BLaER1 (cell line): ENCODE measurements at regions not wholly inside any gene's neighbourhood (a gene's known extent, or its start where the extent isn't known, plus 50 kb on each side); places are given as distances from the start of the nearest gene placed in this dataset.
"Not testable (repeated sequence)": the region's sequence is repeated elsewhere in the genome, so short reads cannot be mapped to it uniquely, and the experiment has no call there.

ENCODE experiments used
- H3K27ac ChIP-seq: shearing (Covaris generic); formaldehyde crosslinking; 2 replicates; pipeline ENCODE4 v1.8.1; 2022
- H3K27me3 ChIP-seq: shearing (Covaris generic); formaldehyde crosslinking; 2 replicates; pipeline ENCODE4 v1.8.1; 2022
- H3K36me3 ChIP-seq: shearing (Covaris generic); formaldehyde crosslinking; 2 replicates; pipeline ENCODE4 v1.8.1; 2022
- H3K4me1 ChIP-seq: shearing (Covaris generic); formaldehyde crosslinking; 2 replicates; pipeline ENCODE4 v1.8.1; 2022
- H3K4me2 ChIP-seq: shearing (Covaris generic); formaldehyde crosslinking; 2 replicates; pipeline ENCODE4 v1.8.1; 2022
- H3K4me3 ChIP-seq: shearing (Covaris generic); formaldehyde crosslinking; 2 replicates; pipeline ENCODE4 v1.8.1; 2022
- H3K9ac ChIP-seq: shearing (Covaris generic); formaldehyde crosslinking; 2 replicates; pipeline ENCODE4 v1.8.1; 2022
- H3K9me3 ChIP-seq: shearing (Covaris generic); formaldehyde crosslinking; 2 replicates; pipeline ENCODE4 v1.8.1; 2022
- H4K20me1 ChIP-seq: shearing (Covaris generic); formaldehyde crosslinking; 2 replicates; pipeline ENCODE4 v1.8.1; 2022
- Cebpa-rat ChIP-seq: shearing (Covaris generic); IDR thresholded peaks from 2 replicates; pipeline ENCODE4 v1.8.1; 2022

DNA sequence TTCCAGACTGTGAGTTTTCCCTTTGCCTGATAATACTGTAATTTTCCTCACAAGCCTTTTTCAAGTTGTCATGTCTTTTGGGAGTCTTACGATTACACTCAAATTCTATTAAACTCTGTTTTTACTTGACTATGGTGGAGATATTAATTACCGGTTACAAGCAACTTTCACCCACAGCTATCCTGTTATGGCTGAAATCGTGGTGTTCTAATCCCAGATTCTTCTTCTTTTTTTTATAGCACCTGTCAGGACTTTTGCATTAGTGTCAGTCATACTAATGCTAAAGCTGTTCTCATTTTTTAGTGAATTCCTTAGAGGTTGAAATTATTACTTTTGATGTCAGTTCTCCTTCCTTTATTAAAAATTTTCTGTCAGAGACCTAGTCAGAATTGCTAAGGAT is 187.8 kb upstream of the CSNK1A1L start:
- Histone ChIP-seq H4K20me1 (no peaks in the 10 kb centered on the region), H3K27me3 (no peaks in the 10 kb centered on the region), H3K4me1 (no peaks in the 10 kb centered on the region), H3K9me3 (no peaks in the 10 kb centered on the region), H3K36me3 (no peaks in the 10 kb centered on the region), H3K4me3 (no peak overlapping the region), H3K4me2 (no peak overlapping the region), H3K9ac (no peak overlapping the region), H3K27ac (no peak overlapping the region)
- TF ChIP-seq Cebpa-rat: no peak

DNA sequence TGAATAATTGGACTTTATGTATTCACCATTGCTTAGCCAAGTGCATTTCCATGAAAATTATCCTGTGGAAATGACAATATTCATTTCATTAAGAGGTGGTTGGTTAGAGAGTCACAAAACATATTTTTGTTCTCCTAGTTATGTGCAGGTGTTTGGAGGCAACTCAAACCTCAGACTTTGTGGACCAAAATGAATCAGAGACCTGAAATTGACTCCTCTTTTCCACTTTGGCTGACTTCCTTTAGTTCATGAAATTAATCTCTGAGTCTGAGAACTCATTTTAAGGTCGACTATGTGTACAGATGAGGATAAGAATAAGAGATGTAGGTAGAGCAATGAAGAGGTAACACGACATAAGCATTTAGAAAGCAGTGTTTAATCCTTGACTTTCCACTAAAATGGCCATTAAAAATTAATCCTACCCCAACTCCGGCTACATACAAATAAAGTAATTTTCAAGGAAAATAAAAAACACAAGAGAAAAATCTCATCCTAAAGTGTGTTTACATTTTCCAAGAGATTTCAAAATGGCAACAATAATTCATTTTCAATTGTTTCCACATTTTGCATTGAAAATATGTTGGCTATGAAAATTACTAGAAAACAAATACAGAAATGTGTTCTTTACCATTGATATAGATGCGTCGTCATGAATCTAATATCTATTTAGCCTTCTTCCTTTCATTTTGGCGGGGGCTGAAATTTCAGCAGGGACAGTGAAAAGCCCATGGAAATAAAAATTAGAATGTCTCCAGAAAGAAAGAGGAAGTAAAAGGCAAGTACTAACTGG is 185.4 kb upstream of the CSNK1A1L start:
- H3K27ac ChIP-seq: no peak overlapping the region
- H3K9me3 ChIP-seq: no peaks in the 10 kb centered on the region

DNA sequence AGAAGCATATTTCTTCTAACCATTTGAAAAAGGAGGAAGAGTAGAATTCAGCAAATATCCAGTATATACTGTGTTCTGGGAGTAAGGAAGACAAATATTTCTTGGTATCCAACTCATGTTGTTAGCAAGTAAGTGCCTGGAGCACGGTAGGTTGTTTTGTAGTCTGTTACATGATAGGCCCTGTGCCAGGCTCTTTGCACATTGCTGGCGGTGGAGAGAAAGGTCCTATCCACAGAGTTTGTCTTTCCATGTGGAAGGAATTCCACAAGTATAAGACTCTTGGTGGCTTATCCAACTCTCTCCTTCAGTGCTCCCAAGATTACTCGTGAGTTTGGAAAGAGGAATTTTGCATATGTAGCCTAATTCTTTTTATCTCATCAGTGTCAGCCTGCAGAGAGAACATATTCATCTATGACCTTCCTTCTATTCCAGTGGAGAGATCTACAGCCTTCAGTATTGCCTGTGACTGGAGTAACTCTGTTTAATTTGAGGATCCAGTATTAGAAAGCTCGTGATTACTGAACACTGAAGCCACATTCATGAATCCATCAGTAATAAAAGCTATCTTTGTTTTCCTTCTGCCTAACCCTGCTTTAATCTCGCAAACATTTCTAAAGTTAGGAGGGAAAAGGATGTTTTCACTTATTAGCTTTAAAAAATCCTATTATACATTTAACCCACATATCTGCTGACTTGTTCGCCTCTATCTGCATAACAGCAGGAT is 183.9 kb upstream of the CSNK1A1L start:
- Histone ChIP-seq H3K27me3 (no peaks in the 10 kb centered on the region), H3K36me3 (no peaks in the 10 kb centered on the region), H3K4me1 (no peaks in the 10 kb centered on the region), H3K27ac (no peak overlapping the region), H4K20me1 (no peaks in the 10 kb centered on the region), H3K4me3 (no peak overlapping the region), H3K9me3 (no peaks in the 10 kb centered on the region), H3K4me2 (no peak overlapping the region), H3K9ac (no peak overlapping the region)
- no peak for TF ChIP-seq Cebpa-rat

More for the DNA sequence above, 185.4 kb upstream of the CSNK1A1L start:
- Histone ChIP-seq H3K27me3 (no peaks in the 10 kb centered on the region), H3K36me3 (no peaks in the 10 kb centered on the region), H4K20me1 (no peaks in the 10 kb centered on the region), H3K9ac (no peak overlapping the region), H3K4me1 (no peaks in the 10 kb centered on the region), H3K4me3 (no peak overlapping the region), H3K4me2 (no peak overlapping the region)
- TF ChIP-seq Cebpa-rat: no peak

DNA sequence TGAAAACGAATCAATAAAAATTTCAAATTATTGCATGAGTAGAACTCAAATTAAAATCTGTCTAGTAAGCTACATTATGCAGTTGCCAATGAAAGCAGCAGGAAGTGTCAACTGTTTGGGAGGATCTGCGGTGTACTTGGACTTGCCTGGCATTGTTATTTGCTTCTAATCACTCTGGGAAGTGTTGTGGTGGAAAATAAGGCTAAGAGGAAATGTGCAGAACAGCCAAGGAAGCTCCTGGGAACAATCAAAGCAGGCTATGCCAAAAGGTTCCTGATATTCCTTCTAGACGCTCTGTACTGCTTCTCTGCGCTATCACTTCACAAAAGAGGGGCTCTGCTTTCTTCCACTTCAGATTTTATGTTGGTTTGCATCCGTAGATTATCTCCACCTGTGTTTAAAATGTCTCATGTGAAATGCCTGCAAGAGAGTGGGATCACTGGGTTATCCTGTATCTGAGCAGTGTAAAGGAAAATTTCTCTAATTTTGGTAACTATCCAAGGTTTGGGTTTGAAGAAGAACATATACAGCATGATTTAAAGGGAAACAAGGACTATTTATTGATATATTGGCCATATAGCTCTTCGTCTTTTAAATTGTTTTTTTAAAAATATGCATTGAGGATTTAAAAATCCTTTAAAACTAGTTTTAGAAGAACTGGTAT is 182.7 kb upstream of the CSNK1A1L start:
- Histone ChIP-seq H3K4me1 (no peaks in the 10 kb centered on the region), H3K36me3 (no peaks in the 10 kb centered on the region), H3K27ac (no peak overlapping the region), H3K9me3 (no peaks in the 10 kb centered on the region), H3K4me3 (no peak overlapping the region), H3K27me3 (no peaks in the 10 kb centered on the region), H4K20me1 (no peaks in the 10 kb centered on the region), H3K4me2 (no peak overlapping the region), H3K9ac (no peak overlapping the region)
- no peak for TF ChIP-seq Cebpa-rat

DNA sequence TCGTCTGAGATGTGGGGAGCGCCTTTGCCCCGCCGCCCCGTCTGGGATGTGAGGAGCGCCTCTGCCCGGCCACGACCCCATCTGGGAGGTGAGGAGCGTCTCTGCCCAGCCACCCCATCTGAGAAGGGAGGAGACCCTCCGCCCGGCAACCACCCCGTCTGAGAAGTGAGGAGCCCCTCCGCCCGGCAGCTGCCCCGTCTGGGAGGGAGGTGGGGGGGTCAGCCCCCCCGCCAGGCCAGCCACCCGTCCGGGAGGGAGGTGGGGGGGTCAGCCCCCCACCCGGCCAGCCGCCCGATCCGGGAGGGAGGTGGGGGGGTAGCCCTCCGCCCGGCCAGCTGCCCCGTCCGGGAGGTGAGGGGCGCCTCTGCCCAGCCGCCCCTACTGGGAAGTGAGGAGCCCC is 174.8 kb upstream of the CSNK1A1L start:
- not testable (repeated sequence) for H3K9me3 ChIP-seq, H3K4me1 ChIP-seq, H3K4me3 ChIP-seq, H3K9ac ChIP-seq, H3K27me3 ChIP-seq, H3K27ac ChIP-seq, H3K36me3 ChIP-seq, H4K20me1 ChIP-seq, H3K4me2 ChIP-seq

DNA sequence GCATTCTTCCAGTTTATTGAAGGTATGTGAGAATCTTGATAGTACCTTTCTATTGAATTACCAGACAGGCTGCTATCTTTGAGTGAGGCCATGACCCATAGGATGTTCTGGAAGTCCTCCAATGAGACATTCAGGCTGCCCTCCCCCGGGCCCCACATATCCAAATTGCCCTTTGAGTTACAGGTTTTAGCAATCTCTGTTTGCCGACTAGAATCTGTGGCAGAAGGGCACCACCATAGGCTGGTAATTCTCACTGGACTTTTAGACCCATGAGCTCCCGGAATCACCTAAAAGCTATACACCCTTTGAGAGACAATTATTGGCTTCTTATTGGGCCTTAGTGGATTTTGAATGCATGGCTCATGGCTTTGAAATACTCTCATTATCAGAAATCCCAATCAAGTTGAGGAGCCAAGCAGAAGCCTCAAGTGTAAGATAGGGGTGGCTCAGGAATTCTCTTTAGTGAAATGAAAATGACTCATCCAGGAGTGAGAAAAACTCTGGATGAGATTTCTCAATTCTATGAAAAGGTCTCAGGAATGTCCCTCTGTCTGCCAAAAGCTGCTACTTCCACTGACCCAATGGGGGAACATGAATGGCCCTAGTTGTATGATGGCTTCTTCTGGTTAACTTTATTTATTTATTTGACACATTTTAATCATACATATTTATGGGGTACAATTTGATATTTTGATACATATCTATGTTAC is 172.1 kb upstream of the CSNK1A1L start:
- Histone ChIP-seq H3K4me2 (no peak overlapping the region), H3K27me3 (no peaks in the 10 kb centered on the region), H3K9me3 (no peaks in the 10 kb centered on the region), H3K4me3 (no peak overlapping the region), H4K20me1 (no peaks in the 10 kb centered on the region), H3K9ac (no peak overlapping the region), H3K36me3 (no peaks in the 10 kb centered on the region), H3K27ac (no peak overlapping the region), H3K4me1 (no peaks in the 10 kb centered on the region)
- no peak for TF ChIP-seq Cebpa-rat

DNA sequence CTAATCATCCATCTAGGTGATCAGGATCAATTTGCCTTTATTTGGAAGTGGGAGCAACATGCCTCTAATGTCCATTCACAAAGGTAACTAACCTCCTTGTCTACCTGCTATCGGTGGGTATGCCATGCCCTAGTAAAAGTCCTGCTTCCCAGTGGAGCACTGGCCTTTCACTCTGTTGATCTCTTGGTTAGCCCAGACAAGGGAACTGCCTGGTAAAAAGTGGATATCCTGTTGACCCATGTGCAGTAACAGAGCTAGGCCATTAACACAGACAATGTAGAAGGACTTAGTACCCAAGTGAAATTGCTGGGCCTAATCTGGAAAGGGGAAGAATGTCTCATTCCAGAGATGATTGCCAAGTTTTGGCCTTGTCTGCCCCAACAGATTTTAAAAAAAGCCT is 171.5 kb upstream of the CSNK1A1L start:
- Histone ChIP-seq H3K4me3 (no peak overlapping the region), H3K27ac (no peak overlapping the region), H3K4me1 (no peaks in the 10 kb centered on the region), H4K20me1 (no peaks in the 10 kb centered on the region), H3K4me2 (no peak overlapping the region), H3K36me3 (no peaks in the 10 kb centered on the region), H3K27me3 (no peaks in the 10 kb centered on the region), H3K9ac (no peak overlapping the region), H3K9me3 (no peaks in the 10 kb centered on the region)
- TF ChIP-seq Cebpa-rat: no peak

DNA sequence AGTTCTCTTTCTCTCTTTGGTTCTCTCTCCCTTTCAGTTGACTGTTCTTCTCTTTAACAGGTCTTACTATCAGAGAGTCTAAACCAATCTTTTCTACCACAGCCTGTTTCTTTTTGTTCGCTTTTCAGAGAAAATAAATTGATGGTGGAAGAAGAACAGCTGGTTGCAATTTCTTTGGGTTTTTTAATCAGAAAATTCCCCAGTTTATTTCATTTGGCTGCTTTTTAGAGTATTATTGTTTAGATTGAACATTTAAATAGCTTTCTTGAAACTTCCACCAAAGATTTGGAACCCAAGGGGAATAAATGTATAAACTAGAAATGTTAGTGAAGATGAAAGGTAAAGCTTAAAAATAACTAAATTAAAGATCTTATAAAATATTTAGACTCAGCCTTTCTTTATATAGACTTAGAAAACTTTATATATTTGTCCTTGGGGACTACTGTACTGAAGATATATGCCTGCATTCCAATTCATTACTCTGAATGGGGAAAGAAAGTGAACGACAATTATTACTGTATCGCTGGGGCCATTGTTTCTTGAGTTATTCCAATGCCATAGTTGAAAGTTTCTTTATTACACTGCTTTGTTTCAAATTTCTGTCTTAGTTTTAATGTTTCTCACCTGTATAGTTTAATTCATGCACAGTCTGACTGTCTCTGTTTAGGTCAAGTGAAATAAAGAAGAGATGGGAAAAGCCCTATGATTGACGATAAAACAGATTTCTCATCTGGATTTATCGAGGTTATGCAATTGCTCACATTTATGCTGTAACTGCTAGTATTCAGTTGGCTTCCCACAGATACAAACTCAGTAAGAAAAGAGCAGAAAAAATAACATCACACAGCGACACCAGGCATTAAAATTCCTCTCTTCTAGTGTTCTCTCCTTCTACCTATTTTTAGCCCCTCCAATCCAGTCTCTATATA is 169.4 kb upstream of the CSNK1A1L start:
- no peak for TF ChIP-seq Cebpa-rat
- Histone ChIP-seq H3K9me3 (no peaks in the 10 kb centered on the region), H3K27me3 (no peaks in the 10 kb centered on the region), H3K4me1 (no peaks in the 10 kb centered on the region), H3K27ac (no peak overlapping the region), H4K20me1 (no peaks in the 10 kb centered on the region), H3K36me3 (no peaks in the 10 kb centered on the region), H3K4me3 (no peak overlapping the region), H3K4me2 (no peak overlapping the region), H3K9ac (no peak overlapping the region)

GRCh38 chr13:37273836-37274235 is 168.4 kb upstream of the CSNK1A1L start:
- H3K9ac ChIP-seq: no peak overlapping the region
- no peak overlapping the region for H3K4me2 ChIP-seq
- H4K20me1 ChIP-seq: no peaks in the 10 kb centered on the region
- no peak overlapping the region for H3K4me3 ChIP-seq
- H3K27me3 ChIP-seq: no peaks in the 10 kb centered on the region
- no peak for TF ChIP-seq Cebpa-rat
- H3K9me3 ChIP-seq: no peaks in the 10 kb centered on the region
- H3K27ac ChIP-seq: no peak overlapping the region
- H3K4me1 ChIP-seq: no peaks in the 10 kb centered on the region
- no peaks in the 10 kb centered on the region for H3K36me3 ChIP-seq
